HCT116 (cell line): ENCODE measurements at regions not wholly inside any gene's neighbourhood (a gene's known extent, or its start where the extent isn't known, plus 50 kb on each side); places are given as distances from the start of the nearest gene placed in this dataset.

Source experiments
- CEBPB ChIP-seq: IDR thresholded peaks from 2 replicates; pipeline ENCODE4 v1.6.1; 2012; ENCODE audit warnings: low read depth
- POLR2A ChIP-seq: IDR thresholded peaks from 2 replicates; pipeline ENCODE4 v1.7.0; 2011; ENCODE audit warnings: borderline replicate concordance; ENCODE audit not compliant: insufficient read depth, insufficient read length; ENCODE audit errors: extremely low read depth
- POLR2AphosphoS5 ChIP-seq: IDR thresholded peaks from 2 replicates; pipeline ENCODE4 v1.6.1; 2011; ENCODE audit warnings: mild to moderate bottlenecking, low read depth, low read length, moderate library complexity
- SP1 ChIP-seq: IDR thresholded peaks from 2 replicates; pipeline ENCODE4 v1.6.1; 2012; ENCODE audit warnings: low read depth
- ZFX ChIP-seq: fragments of 450-650 bp; IDR thresholded peaks from 2 replicates; pipeline ENCODE4 v1.6.1; 2017
- TF ChIP-seq, protein P1 (sequence below): IDR thresholded peaks from 2 replicates; pipeline ENCODE4 v1.6.1; 2012; ENCODE audit warnings: low read depth
- TF ChIP-seq, protein P2 (sequence below), 3 experiments: fragments of 200-600 bp in 1 of 3; sonication (generic) in 1 of 3; IDR thresholded peaks in 2 of 3; conservative IDR thresholded peaks in 1 of 3; 2 replicates each; pipeline ENCODE4 v1.5.1; 2012 to 2017; ENCODE audit warnings: low read depth in 2 of 3, low read length in 2 of 3, antibody characterized with exemption in 1 of 3, borderline replicate concordance in 1 of 3, control low read depth in 1 of 3, mild to moderate bottlenecking in 1 of 3, mixed read lengths in 1 of 3, mixed run types in 1 of 3, moderate library complexity in 1 of 3; ENCODE audit not compliant: insufficient read depth in 1 of 3

DNA sequence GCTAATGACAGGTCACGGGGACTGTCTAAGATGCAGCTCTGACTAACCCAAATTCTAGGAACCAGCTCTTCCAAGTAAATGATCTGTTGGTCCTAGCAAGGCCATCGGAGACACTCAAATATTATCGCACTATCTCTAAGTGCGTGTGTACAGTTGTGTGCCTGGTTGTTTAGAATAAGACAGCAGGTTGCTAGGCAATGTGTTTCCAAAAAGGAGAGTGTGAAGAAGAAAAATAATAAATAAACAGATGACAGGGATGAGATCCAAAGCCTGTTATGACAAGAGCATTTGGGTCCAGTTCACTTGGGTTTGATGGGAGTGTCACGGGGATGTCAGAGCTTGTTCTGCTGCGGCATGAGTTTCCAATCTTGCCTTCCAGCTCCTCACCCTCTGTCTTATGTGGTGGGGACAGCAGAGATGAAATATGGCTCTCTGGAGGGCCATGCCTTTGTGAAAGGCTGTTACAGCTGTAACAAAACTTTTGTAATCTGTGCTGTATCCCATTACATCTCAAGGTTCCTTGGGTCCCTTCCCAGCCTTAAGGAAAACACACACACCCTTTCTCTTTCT lies 127.5 kb upstream of the TNP1 start:
- TF ChIP-seq, protein P1, sequence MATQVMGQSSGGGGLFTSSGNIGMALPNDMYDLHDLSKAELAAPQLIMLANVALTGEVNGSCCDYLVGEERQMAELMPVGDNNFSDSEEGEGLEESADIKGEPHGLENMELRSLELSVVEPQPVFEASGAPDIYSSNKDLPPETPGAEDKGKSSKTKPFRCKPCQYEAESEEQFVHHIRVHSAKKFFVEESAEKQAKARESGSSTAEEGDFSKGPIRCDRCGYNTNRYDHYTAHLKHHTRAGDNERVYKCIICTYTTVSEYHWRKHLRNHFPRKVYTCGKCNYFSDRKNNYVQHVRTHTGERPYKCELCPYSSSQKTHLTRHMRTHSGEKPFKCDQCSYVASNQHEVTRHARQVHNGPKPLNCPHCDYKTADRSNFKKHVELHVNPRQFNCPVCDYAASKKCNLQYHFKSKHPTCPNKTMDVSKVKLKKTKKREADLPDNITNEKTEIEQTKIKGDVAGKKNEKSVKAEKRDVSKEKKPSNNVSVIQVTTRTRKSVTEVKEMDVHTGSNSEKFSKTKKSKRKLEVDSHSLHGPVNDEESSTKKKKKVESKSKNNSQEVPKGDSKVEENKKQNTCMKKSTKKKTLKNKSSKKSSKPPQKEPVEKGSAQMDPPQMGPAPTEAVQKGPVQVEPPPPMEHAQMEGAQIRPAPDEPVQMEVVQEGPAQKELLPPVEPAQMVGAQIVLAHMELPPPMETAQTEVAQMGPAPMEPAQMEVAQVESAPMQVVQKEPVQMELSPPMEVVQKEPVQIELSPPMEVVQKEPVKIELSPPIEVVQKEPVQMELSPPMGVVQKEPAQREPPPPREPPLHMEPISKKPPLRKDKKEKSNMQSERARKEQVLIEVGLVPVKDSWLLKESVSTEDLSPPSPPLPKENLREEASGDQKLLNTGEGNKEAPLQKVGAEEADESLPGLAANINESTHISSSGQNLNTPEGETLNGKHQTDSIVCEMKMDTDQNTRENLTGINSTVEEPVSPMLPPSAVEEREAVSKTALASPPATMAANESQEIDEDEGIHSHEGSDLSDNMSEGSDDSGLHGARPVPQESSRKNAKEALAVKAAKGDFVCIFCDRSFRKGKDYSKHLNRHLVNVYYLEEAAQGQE: no peak
- TF ChIP-seq, protein P2, sequence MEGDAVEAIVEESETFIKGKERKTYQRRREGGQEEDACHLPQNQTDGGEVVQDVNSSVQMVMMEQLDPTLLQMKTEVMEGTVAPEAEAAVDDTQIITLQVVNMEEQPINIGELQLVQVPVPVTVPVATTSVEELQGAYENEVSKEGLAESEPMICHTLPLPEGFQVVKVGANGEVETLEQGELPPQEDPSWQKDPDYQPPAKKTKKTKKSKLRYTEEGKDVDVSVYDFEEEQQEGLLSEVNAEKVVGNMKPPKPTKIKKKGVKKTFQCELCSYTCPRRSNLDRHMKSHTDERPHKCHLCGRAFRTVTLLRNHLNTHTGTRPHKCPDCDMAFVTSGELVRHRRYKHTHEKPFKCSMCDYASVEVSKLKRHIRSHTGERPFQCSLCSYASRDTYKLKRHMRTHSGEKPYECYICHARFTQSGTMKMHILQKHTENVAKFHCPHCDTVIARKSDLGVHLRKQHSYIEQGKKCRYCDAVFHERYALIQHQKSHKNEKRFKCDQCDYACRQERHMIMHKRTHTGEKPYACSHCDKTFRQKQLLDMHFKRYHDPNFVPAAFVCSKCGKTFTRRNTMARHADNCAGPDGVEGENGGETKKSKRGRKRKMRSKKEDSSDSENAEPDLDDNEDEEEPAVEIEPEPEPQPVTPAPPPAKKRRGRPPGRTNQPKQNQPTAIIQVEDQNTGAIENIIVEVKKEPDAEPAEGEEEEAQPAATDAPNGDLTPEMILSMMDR (IDR thresholded peaks at IDR 0.05 in 2 of 3, conservative IDR thresholded peaks at IDR 0.05 in 1 of 3; ENCODE audit: borderline replicate concordance in 1 of 3, insufficient read depth in 1 of 3, low read depth in 2 of 3, low read length in 2 of 3): no peak
- TF ChIP-seq CEBPB: no peak
- no peak for TF ChIP-seq ZFX
- TF ChIP-seq POLR2AphosphoS5: no peak
- TF ChIP-seq SP1: no peak
- no peak for TF ChIP-seq POLR2A
